Gastrocnemius medialis (tissue), 4 donors: ENCODE measurements at regions not wholly inside any gene's neighbourhood (a gene's known extent, or its start where the extent isn't known, plus 50 kb on each side); places are given as distances from the start of the nearest gene placed in this dataset.

Source experiments
- ATAC-seq, 2 donors: fragments of 150-250 bp; one replicate each; pipeline ENCODE4 v1.9.1; 2016
- DNase-seq, 2 donors: peaks; one replicate each; pipeline ENCODE4 v3.0.0-alpha.2; 2019
- H3K27ac ChIP-seq, 4 donors: fragments of 200-600 bp; sonication (generic); 1 replicate in 1 of 4; 2 replicates in 3 of 4; pipeline ENCODE4 v1.5.1; 2016 to 2018; ENCODE audit warnings: mild to moderate bottlenecking in 2 of 4, moderate library complexity in 1 of 4
- H3K27me3 ChIP-seq, 3 donors: fragments of 200-600 bp; sonication (generic) in 2 of 3; 1 replicate in 1 of 3; 2 replicates in 2 of 3; pipeline versions ENCODE4 v1.5.1 to v1.6.0; 2016 to 2019; ENCODE audit warnings: mild to moderate bottlenecking in 1 of 3, moderate library complexity in 1 of 3
- H3K36me3 ChIP-seq, 2 donors: fragments of 200-600 bp; sonication (generic) in 1 of 2; one replicate each; pipeline ENCODE4 v1.5.1; 2017 to 2018
- H3K4me1 ChIP-seq, 2 donors: fragments of 200-600 bp; sonication (generic) in 1 of 2; one replicate each; pipeline ENCODE4 v1.5.1; 2016 to 2017; ENCODE audit warnings: mild to moderate bottlenecking in 2 of 2
- H3K4me3 ChIP-seq, 4 donors: fragments of 200-600 bp; sonication (generic) in 3 of 4; 1 replicate in 1 of 4; 2 replicates in 3 of 4; pipeline ENCODE4 v1.5.1; 2016 to 2019; ENCODE audit warnings: mild to moderate bottlenecking in 2 of 4
- H3K9me3 ChIP-seq, 3 donors: fragments of 200-600 bp; sonication (generic) in 2 of 3; 1 replicate in 1 of 3; 2 replicates in 2 of 3; pipeline ENCODE4 v1.5.1; 2016 to 2019
- CTCF ChIP-seq, 5 experiments: fragments of 450-650 bp in 3 of 5; fragments of 200-600 bp in 2 of 5; sonication (generic) in 2 of 5; IDR thresholded peaks in 4 of 5; conservative IDR thresholded peaks in 1 of 5; 1 replicate in 4 of 5; 2 replicates in 1 of 5; pipeline ENCODE4 v1.5.1; 2016 to 2019; ENCODE audit warnings: antibody characterized with exemption in 5 of 5, mild to moderate bottlenecking in 3 of 5, moderate library complexity in 3 of 5
- POLR2A ChIP-seq, 2 donors: fragments of 450-650 bp; IDR thresholded peaks; one replicate each; pipeline ENCODE4 v1.6.1; 2017; ENCODE audit warnings: antibody characterized with exemption in 2 of 2, mild to moderate bottlenecking in 2 of 2, moderate library complexity in 2 of 2
- in situ Hi-C, 4 donors: fragments of 200-750 bp; cut with MboI; loops; one replicate each; pipeline versions ENCODE4 v1.15.0 to v1.8.0; 2017; ENCODE audit warnings: low sequenced_read_pairs in 4 of 4
- intact Hi-C: fragments of 100-400 bp; cut with DNase I; formaldehyde crosslinking; loops from one replicate; pipeline ENCODE4 v1.15.1; 2023; ENCODE audit warnings: low total_unique reads

- H3K4me3 ChIP-seq = no peak overlapping the region
- intact Hi-C loops = no loop called here
- DNase-seq = peak in 1 of 2 donors; percentile 13
Observed at GRCh38 chr10:33559105-33559504, 224.6 kb upstream of the NRP1 start.

GRCh38 chr10:33557313-33557712, 222.8 kb upstream of the NRP1 start:
- no peak overlapping the region for H3K27ac ChIP-seq
- no peaks in the 10 kb centered on the region for H3K27me3 ChIP-seq
- DNase-seq (no peak), ATAC-seq (no peak)
- in situ Hi-C loops = no loop called here
- TF ChIP-seq CTCF (IDR thresholded peaks at IDR 0.05 in 4 of 5, conservative IDR thresholded peaks at IDR 0.05 in 1 of 5) (no peak), POLR2A (IDR thresholded peaks at IDR 0.05) (no peak)
- intact Hi-C loops = no loop called here
- H3K4me3 ChIP-seq = no peak overlapping the region
- no peaks in the 10 kb centered on the region for H3K36me3 ChIP-seq
- H3K9me3 ChIP-seq = no peaks in the 10 kb centered on the region
- H3K4me1 ChIP-seq = no peaks in the 10 kb centered on the region

More at GRCh38 chr10:33559105-33559504, 224.6 kb upstream of the NRP1 start:
- TF ChIP-seq POLR2A (IDR thresholded peaks at IDR 0.05) = no peak
- no peak for TF ChIP-seq CTCF (IDR thresholded peaks at IDR 0.05 in 4 of 5, conservative IDR thresholded peaks at IDR 0.05 in 1 of 5)
- H3K27ac ChIP-seq = no peak overlapping the region
- H3K36me3 ChIP-seq = no peaks in the 10 kb centered on the region
- peak in 1 of 2 donors; percentile 70 for ATAC-seq
- in situ Hi-C loops = no loop called here
- H3K27me3 ChIP-seq = no peaks in the 10 kb centered on the region
- no peaks in the 10 kb centered on the region for H3K4me1 ChIP-seq
- H3K9me3 ChIP-seq = no peaks in the 10 kb centered on the region

- Histone ChIP-seq H3K9me3 (no peaks in the 10 kb centered on the region), H3K4me1 (no peaks in the 10 kb centered on the region), H3K27me3 (no peaks in the 10 kb centered on the region), H3K27ac (no peak overlapping the region), H3K36me3 (no peaks in the 10 kb centered on the region), H3K4me3 (no peak overlapping the region)
- intact Hi-C loops (no loop called here), in situ Hi-C loops (no loop called here)
- no peak for ATAC-seq
- DNase-seq = no peak
- TF ChIP-seq CTCF (IDR thresholded peaks at IDR 0.05 in 4 of 5, conservative IDR thresholded peaks at IDR 0.05 in 1 of 5) = no peak
- TF ChIP-seq POLR2A (IDR thresholded peaks at IDR 0.05) = no peak
Observed at GRCh38 chr10:33556620-33557019, 222.2 kb upstream of the NRP1 start.

- ATAC-seq (no peak), DNase-seq (no peak)
- no peaks in the 10 kb centered on the region for H3K36me3 ChIP-seq
- intact Hi-C loops = no loop called here
- no peak for TF ChIP-seq CTCF (IDR thresholded peaks at IDR 0.05 in 4 of 5, conservative IDR thresholded peaks at IDR 0.05 in 1 of 5)
- no peak for TF ChIP-seq POLR2A (IDR thresholded peaks at IDR 0.05)
- no peaks in the 10 kb centered on the region for H3K9me3 ChIP-seq
- no peak overlapping the region for H3K4me3 ChIP-seq
- in situ Hi-C loops = no loop called here
- H3K27me3 ChIP-seq = no peaks in the 10 kb centered on the region
- no peak overlapping the region for H3K27ac ChIP-seq
- H3K4me1 ChIP-seq = no peaks in the 10 kb centered on the region
Observed at GRCh38 chr10:33556103-33556502, 221.6 kb upstream of the NRP1 start.
